Neural cell (in vitro differentiated cells): ENCODE measurements at regions not wholly inside any gene's neighbourhood (a gene's known extent, or its start where the extent isn't known, plus 50 kb on each side); places are given as distances from the start of the nearest gene placed in this dataset.

Experiments used
- H2AFZ ChIP-seq: fragments of 200-600, 300-800 bp; sonication (generic), shearing (Covaris generic); 2 replicates; pipeline ENCODE4 v1.6.0; 2014; ENCODE audit warnings: low read depth, mild to moderate bottlenecking, antibody characterized with exemption, low read length, moderate library complexity
- H3F3A ChIP-seq: fragments of 200-600 bp; shearing (Covaris generic); 2 replicates; pipeline ENCODE4 v1.6.1; 2016; ENCODE audit warnings: mild to moderate bottlenecking, moderate library complexity, mixed read lengths, antibody characterized with exemption, low read length; ENCODE audit not compliant: insufficient read depth, poor library complexity, severe bottlenecking
- H3K27ac ChIP-seq: fragments of 200-600, 300-800 bp; sonication (generic), shearing (Covaris generic); 2 replicates; pipeline ENCODE4 v1.5.1; 2014; ENCODE audit warnings: mild to moderate bottlenecking, low read length, moderate library complexity
- H3K27me3 ChIP-seq: fragments of 300-800, 200-600 bp; sonication (generic), shearing (Covaris generic); 2 replicates; pipeline ENCODE4 v1.6.0; 2014; ENCODE audit warnings: mild to moderate bottlenecking, low read depth, low read length, moderate library complexity; ENCODE audit not compliant: insufficient read depth
- H3K36me3 ChIP-seq: fragments of 300-800, 200-600 bp; sonication (generic), shearing (Covaris generic); 2 replicates; pipeline ENCODE4 v1.5.1; 2014; ENCODE audit warnings: mild to moderate bottlenecking, antibody characterized with exemption, low read length, moderate library complexity; ENCODE audit not compliant: insufficient read depth
- H3K4me2 ChIP-seq: fragments of 300-800, 200-600 bp; sonication (generic), shearing (Covaris generic); 2 replicates; pipeline ENCODE4 v1.6.0; 2014; ENCODE audit warnings: mild to moderate bottlenecking, low read length
- H3K4me3 ChIP-seq: fragments of 300-800, 200-600 bp; sonication (generic), shearing (Covaris generic); 2 replicates; pipeline ENCODE4 v1.5.1; 2014; ENCODE audit warnings: mild to moderate bottlenecking, low read length, moderate library complexity
- H3K79me2 ChIP-seq: fragments of 200-600 bp; shearing (Covaris generic); replicated peaks from 2 replicates; pipeline ENCODE4 v1.6.0; 2014; ENCODE audit warnings: mild to moderate bottlenecking, low read length, moderate library complexity; ENCODE audit not compliant: insufficient read depth
- H3K9ac ChIP-seq: fragments of 300-800, 200-600 bp; sonication (generic), shearing (Covaris generic); 2 replicates; pipeline ENCODE4 v1.6.1; 2016; ENCODE audit warnings: mild to moderate bottlenecking, low read length, mixed read lengths
- H3K9me2 ChIP-seq: fragments of 200-600 bp; shearing (Covaris generic); 2 replicates; pipeline ENCODE4 v1.6.1; 2016; ENCODE audit warnings: mild to moderate bottlenecking, low read length, mixed read lengths; ENCODE audit not compliant: insufficient read depth
- H3K9me3 ChIP-seq: fragments of 200-600, 300-800 bp; sonication (generic), shearing (Covaris generic); 2 replicates; pipeline ENCODE4 v1.6.1; 2016; ENCODE audit warnings: mild to moderate bottlenecking, mixed run types, low read length, moderate library complexity, mixed read lengths
- H4K20me1 ChIP-seq: fragments of 200-600 bp; shearing (Covaris generic); 2 replicates; pipeline ENCODE4 v1.6.1; 2016; ENCODE audit warnings: mild to moderate bottlenecking, mixed run types; ENCODE audit not compliant: insufficient read depth
- EP300 ChIP-seq: fragments of 450-650 bp; conservative IDR thresholded peaks from 2 replicates; pipeline ENCODE4 v1.6.1; 2014; ENCODE audit warnings: antibody characterized with exemption, mild to moderate bottlenecking, moderate library complexity; ENCODE audit not compliant: poor library complexity, severe bottlenecking
- EZH2 ChIP-seq: fragments of 200-600, 300-800 bp; shearing (Covaris generic), sonication (generic); IDR thresholded peaks from 2 replicates; pipeline ENCODE4 v1.6.1; 2014; ENCODE audit warnings: antibody characterized with exemption, low read length, borderline replicate concordance, mild to moderate bottlenecking; ENCODE audit not compliant: insufficient read depth, poor library complexity, severe bottlenecking
- MXI1 ChIP-seq: fragments of 450-650 bp; conservative IDR thresholded peaks from 2 replicates; pipeline ENCODE4 v1.6.1; 2014; ENCODE audit warnings: antibody characterized with exemption, mild to moderate bottlenecking; ENCODE audit not compliant: poor library complexity, severe bottlenecking
- POLR2AphosphoS5 ChIP-seq: IDR thresholded peaks from 2 replicates; pipeline ENCODE4 v1.6.1; 2012
- RAD21 ChIP-seq: fragments of 450-650 bp; conservative IDR thresholded peaks from 2 replicates; pipeline ENCODE4 v1.6.1; 2014; ENCODE audit warnings: antibody characterized with exemption, mild to moderate bottlenecking, moderate library complexity
- REST ChIP-seq: IDR thresholded peaks from 2 replicates; pipeline ENCODE4 v1.6.1; 2012; ENCODE audit warnings: borderline replicate concordance
- SMC3 ChIP-seq: fragments of 450-650 bp; conservative IDR thresholded peaks from 2 replicates; pipeline ENCODE4 v1.6.1; 2014; ENCODE audit warnings: antibody characterized with exemption, mild to moderate bottlenecking, moderate library complexity; ENCODE audit not compliant: poor library complexity
- TAF1 ChIP-seq: IDR thresholded peaks from 2 replicates; pipeline ENCODE4 v1.6.1; 2012; ENCODE audit warnings: low read depth
- TF ChIP-seq, protein P1 (sequence below): fragments of 450-650 bp; IDR thresholded peaks from 2 replicates; pipeline ENCODE4 v1.5.1; 2014; ENCODE audit warnings: antibody characterized with exemption, mild to moderate bottlenecking, moderate library complexity; ENCODE audit not compliant: poor library complexity, severe bottlenecking

GRCh38 chr6:55968926-55969325 is 93.5 kb upstream of the BMP5 start:
- H3K79me2 ChIP-seq = no peaks in the 10 kb centered on the region
- no peak overlapping the region for H3K4me3 ChIP-seq
- no peak overlapping the region for H3K4me2 ChIP-seq
- H4K20me1 ChIP-seq = no peaks in the 10 kb centered on the region
- H3K27ac ChIP-seq = no peak overlapping the region
- H3K27me3 ChIP-seq = no peaks in the 10 kb centered on the region
- no peaks in the 10 kb centered on the region for H3K9me2 ChIP-seq
- no peaks in the 10 kb centered on the region for H3K36me3 ChIP-seq
- no peak overlapping the region for H2AFZ ChIP-seq
- TF ChIP-seq EZH2 (no peak), POLR2AphosphoS5 (no peak), EP300 (no peak), MXI1 (no peak), RAD21 (no peak), TAF1 (no peak), REST (no peak), SMC3 (no peak)
- TF ChIP-seq, protein P1, sequence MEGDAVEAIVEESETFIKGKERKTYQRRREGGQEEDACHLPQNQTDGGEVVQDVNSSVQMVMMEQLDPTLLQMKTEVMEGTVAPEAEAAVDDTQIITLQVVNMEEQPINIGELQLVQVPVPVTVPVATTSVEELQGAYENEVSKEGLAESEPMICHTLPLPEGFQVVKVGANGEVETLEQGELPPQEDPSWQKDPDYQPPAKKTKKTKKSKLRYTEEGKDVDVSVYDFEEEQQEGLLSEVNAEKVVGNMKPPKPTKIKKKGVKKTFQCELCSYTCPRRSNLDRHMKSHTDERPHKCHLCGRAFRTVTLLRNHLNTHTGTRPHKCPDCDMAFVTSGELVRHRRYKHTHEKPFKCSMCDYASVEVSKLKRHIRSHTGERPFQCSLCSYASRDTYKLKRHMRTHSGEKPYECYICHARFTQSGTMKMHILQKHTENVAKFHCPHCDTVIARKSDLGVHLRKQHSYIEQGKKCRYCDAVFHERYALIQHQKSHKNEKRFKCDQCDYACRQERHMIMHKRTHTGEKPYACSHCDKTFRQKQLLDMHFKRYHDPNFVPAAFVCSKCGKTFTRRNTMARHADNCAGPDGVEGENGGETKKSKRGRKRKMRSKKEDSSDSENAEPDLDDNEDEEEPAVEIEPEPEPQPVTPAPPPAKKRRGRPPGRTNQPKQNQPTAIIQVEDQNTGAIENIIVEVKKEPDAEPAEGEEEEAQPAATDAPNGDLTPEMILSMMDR = no peak
- no peaks in the 10 kb centered on the region for H3F3A ChIP-seq
- H3K9me3 ChIP-seq = no peaks in the 10 kb centered on the region
- no peak overlapping the region for H3K9ac ChIP-seq

GRCh38 chr6:55964136-55964535 is 88.7 kb upstream of the BMP5 start:
- no peak overlapping the region for H2AFZ ChIP-seq
- no peaks in the 10 kb centered on the region for H3K9me3 ChIP-seq
- H3K4me2 ChIP-seq = no peak overlapping the region
- H3K27me3 ChIP-seq = no peaks in the 10 kb centered on the region
- TF ChIP-seq REST (no peak), EP300 (no peak), EZH2 (no peak), RAD21 (no peak), SMC3 (no peak), POLR2AphosphoS5 (no peak), TAF1 (no peak), MXI1 (no peak)
- TF ChIP-seq, protein P1 = no peak
- H3K79me2 ChIP-seq = no peaks in the 10 kb centered on the region
- H4K20me1 ChIP-seq = no peaks in the 10 kb centered on the region
- H3K36me3 ChIP-seq = no peaks in the 10 kb centered on the region
- no peaks in the 10 kb centered on the region for H3F3A ChIP-seq
- H3K27ac ChIP-seq = no peak overlapping the region
- no peaks in the 10 kb centered on the region for H3K9me2 ChIP-seq
- no peak overlapping the region for H3K9ac ChIP-seq
- no peak overlapping the region for H3K4me3 ChIP-seq
